Thyroid gland (tissue), 4 donors: ENCODE measurements at regions not wholly inside any gene's neighbourhood (a gene's known extent, or its start where the extent isn't known, plus 50 kb on each side); places are given as distances from the start of the nearest gene placed in this dataset.

Experiments
- DNase-seq, 2 donors: peaks; one replicate each; pipeline ENCODE4 v3.0.0-alpha.2; 2019
- H3K27ac ChIP-seq, 3 donors: fragments of 200-600 bp; sonication (generic); 1 replicate in 2 of 3; 2 replicates in 1 of 3; pipeline ENCODE4 v1.5.1; 2016 to 2019; ENCODE audit warnings: mild to moderate bottlenecking in 1 of 3, moderate library complexity in 1 of 3
- H3K27me3 ChIP-seq: fragments of 200-600 bp; sonication (generic); one replicate; pipeline ENCODE4 v1.5.1; 2019
- H3K36me3 ChIP-seq, 2 donors: fragments of 200-600 bp; sonication (generic); one replicate each; pipeline ENCODE4 v1.5.1; 2016 to 2019
- H3K4me1 ChIP-seq, 2 donors: fragments of 200-600 bp; sonication (generic); one replicate each; pipeline ENCODE4 v1.5.1; 2017 to 2019
- H3K4me3 ChIP-seq, 3 donors: fragments of 200-600 bp; sonication (generic); replicated peaks in 1 of 3; 1 replicate in 2 of 3; 2 replicates in 1 of 3; pipeline ENCODE4 v1.5.1; 2016; ENCODE audit warnings: mild to moderate bottlenecking in 1 of 3
- H3K9me3 ChIP-seq: fragments of 200-600 bp; sonication (generic); one replicate; pipeline ENCODE4 v1.5.1; 2017
- CTCF ChIP-seq, 6 experiments: fragments of 200-600 bp in 3 of 6; fragments of 450-650 bp in 3 of 6; sonication (generic) in 3 of 6; IDR thresholded peaks; one replicate each; pipeline ENCODE4 v1.5.1; 2016 to 2019; ENCODE audit warnings: antibody characterized with exemption in 6 of 6, mild to moderate bottlenecking in 2 of 6, inconsistent platforms in 1 of 6, moderate library complexity in 1 of 6
- POLR2A ChIP-seq, 2 donors: fragments of 450-650 bp; IDR thresholded peaks; one replicate each; pipeline ENCODE4 v1.6.1; 2017; ENCODE audit warnings: antibody characterized with exemption in 2 of 2, mild to moderate bottlenecking in 2 of 2, moderate library complexity in 1 of 2
- WGBS, 2 donors: methylation state at CpG; one replicate each; pipeline ENCODE4 v1.1.5; 2017; 5-methylcytosine and 5-hydroxymethylcytosine counted together
- intact Hi-C: fragments of 100-400 bp; cut with DNase I; formaldehyde crosslinking; loops from one replicate; pipeline ENCODE4 v1.15.1; 2023

GRCh38 chr18:59823596-59824195 lies 76.1 kb upstream of the PMAIP1 start:
- Histone ChIP-seq H3K27me3 (no peaks in the 10 kb centered on the region), H3K4me1 (no peaks in the 10 kb centered on the region), H3K9me3 (no peaks in the 10 kb centered on the region), H3K27ac (no peak overlapping the region), H3K36me3 (no peaks in the 10 kb centered on the region), H3K4me3 (no peak overlapping the region)
- DNase-seq = peak; percentile 70 to 79
- WGBS, 2 donors = 16 to 26% methylated on average over 11 of the region's 12 CpGs
- TF ChIP-seq CTCF (IDR thresholded peaks at IDR 0.05) (peak; percentile 40 to 92 (median 85)), POLR2A (IDR thresholded peaks at IDR 0.05) (no peak)
- intact Hi-C loops = loop anchor here (2.0 kb wide), 1 partner anchor 367 kb away; no protein-coding TSS in a partner anchor

GRCh38 chr18:59822612-59823550 lies 76.9 kb upstream of the PMAIP1 start:
- H3K4me3 ChIP-seq = no peak overlapping the region
- 87 to 92% methylated on average over 7 of the region's 7 CpGs for WGBS, 2 donors
- H3K27ac ChIP-seq = no peak overlapping the region
- no peaks in the 10 kb centered on the region for H3K36me3 ChIP-seq
- TF ChIP-seq POLR2A (IDR thresholded peaks at IDR 0.05) = no peak
- no peak for TF ChIP-seq CTCF (IDR thresholded peaks at IDR 0.05)
- intact Hi-C loops = no loop called here
- H3K27me3 ChIP-seq = no peaks in the 10 kb centered on the region
- no peaks in the 10 kb centered on the region for H3K9me3 ChIP-seq
- DNase-seq = no peak
- H3K4me1 ChIP-seq = no peaks in the 10 kb centered on the region

- TF ChIP-seq POLR2A (IDR thresholded peaks at IDR 0.05) (no peak), CTCF (IDR thresholded peaks at IDR 0.05) (no peak)
- DNase-seq = no peak
- H3K4me3 ChIP-seq = no peak overlapping the region
- 52 to 58% methylated on average over 2 of the region's 2 CpGs for WGBS, 2 donors
- no peaks in the 10 kb centered on the region for H3K27me3 ChIP-seq
- no peak overlapping the region for H3K27ac ChIP-seq
- no peaks in the 10 kb centered on the region for H3K4me1 ChIP-seq
- no peaks in the 10 kb centered on the region for H3K36me3 ChIP-seq
- intact Hi-C loops = no loop called here
- no peaks in the 10 kb centered on the region for H3K9me3 ChIP-seq
Measured at GRCh38 chr18:59821983-59822382, 77.8 kb upstream of the PMAIP1 start.

- WGBS, 2 donors = 53 to 62% methylated on average over 2 of the region's 2 CpGs
Measured at GRCh38 chr18:59820663-59821062, 79.1 kb upstream of the PMAIP1 start.

More at GRCh38 chr18:59820663-59821062, 79.1 kb upstream of the PMAIP1 start:
- no peak overlapping the region for H3K27ac ChIP-seq
- no peaks in the 10 kb centered on the region for H3K4me1 ChIP-seq
- no peaks in the 10 kb centered on the region for H3K27me3 ChIP-seq
- no peaks in the 10 kb centered on the region for H3K36me3 ChIP-seq
- TF ChIP-seq CTCF (IDR thresholded peaks at IDR 0.05) (no peak), POLR2A (IDR thresholded peaks at IDR 0.05) (no peak)
- no peaks in the 10 kb centered on the region for H3K9me3 ChIP-seq
- intact Hi-C loops = no loop called here
- DNase-seq = no peak
- H3K4me3 ChIP-seq = no peak overlapping the region
